Stomach (tissue), 8 donors: ENCODE measurements at regions not wholly inside any gene's neighbourhood (a gene's known extent, or its start where the extent isn't known, plus 50 kb on each side); places are given as distances from the start of the nearest gene placed in this dataset.
"Not testable (repeated sequence)": the region's sequence is repeated elsewhere in the genome, so short reads cannot be mapped to it uniquely, and the experiment has no call there.

ENCODE experiments used
- DNase-seq, 2 donors: peaks; one replicate each; pipeline versions ENCODE4 v3.0.0 to v3.0.0-alpha.2; 2013 to 2019
- H3K27ac ChIP-seq, 5 donors: fragments of 200-600 bp in 4 of 5; sonication (generic) in 4 of 5; one replicate each; pipeline ENCODE4 v1.5.1; 2013 to 2019; ENCODE audit warnings: mild to moderate bottlenecking in 1 of 5, moderate library complexity in 1 of 5
- H3K27me3 ChIP-seq, 3 donors: fragments of 200-600 bp; sonication (generic); one replicate each; pipeline ENCODE4 v1.5.1; 2017 to 2019; ENCODE audit warnings: mixed run types in 1 of 3
- H3K36me3 ChIP-seq, 4 donors: fragments of 200-600 bp; sonication (generic); 1 replicate in 3 of 4; 2 replicates in 1 of 4; pipeline ENCODE4 v1.5.1; 2016 to 2019
- H3K4me1 ChIP-seq, 4 donors: fragments of 200-600 bp; sonication (generic); one replicate each; pipeline ENCODE4 v1.5.1; 2016 to 2019
- H3K4me3 ChIP-seq, 4 donors: fragments of 200-600 bp; sonication (generic) in 3 of 4; one replicate each; pipeline ENCODE4 v1.5.1; 2016 to 2019; ENCODE audit warnings: mild to moderate bottlenecking in 1 of 4
- H3K9me3 ChIP-seq, 4 donors: fragments of 200-600 bp; sonication (generic); one replicate each; pipeline ENCODE4 v1.5.1; 2016 to 2019
- EP300 ChIP-seq: sonication (generic); formaldehyde crosslinking; IDR thresholded peaks from one replicate; pipeline ENCODE4 v1.6.1; 2017; ENCODE audit warnings: antibody characterized with exemption
- POLR2A ChIP-seq, 4 donors: fragments of 450-650 bp; IDR thresholded peaks; one replicate each; pipeline ENCODE4 v1.6.1; 2016; ENCODE audit warnings: antibody characterized with exemption in 4 of 4, control low read depth in 2 of 4, mild to moderate bottlenecking in 1 of 4, moderate library complexity in 1 of 4
- POLR2AphosphoS5 ChIP-seq, 3 donors: sonication (generic); formaldehyde crosslinking; IDR thresholded peaks; one replicate each; pipeline ENCODE4 v1.6.1; 2016; ENCODE audit warnings: antibody characterized with exemption in 3 of 3
- WGBS, 5 donors: extraction: QIAGEN DNeasy Blood & Tissue Kit in 3 of 5; methylation state at CpG; one replicate each; pipeline versions ENCODE4 v1.1.5 to v1.1.7; 2013 to 2018; 5-methylcytosine and 5-hydroxymethylcytosine counted together
- intact Hi-C: fragments of 100-400 bp; cut with DNase I; formaldehyde crosslinking; loops from one replicate; pipeline ENCODE4 v1.15.1; 2023; ENCODE audit warnings: low total_unique reads
- TF ChIP-seq, protein P1 (sequence below), 7 experiments: fragments of 450-650 bp in 4 of 7; fragments of 200-600 bp in 3 of 7; sonication (generic) in 3 of 7; IDR thresholded peaks; one replicate each; pipeline ENCODE4 v1.5.1; 2016 to 2019; ENCODE audit warnings: antibody characterized with exemption in 7 of 7, control low read depth in 2 of 7, mild to moderate bottlenecking in 1 of 7
- donor health status: healthy with polysubstance abuse.
- donor health status: Bipolar disorder and iron deficiency.
- donor health status: healthy.

DNA sequence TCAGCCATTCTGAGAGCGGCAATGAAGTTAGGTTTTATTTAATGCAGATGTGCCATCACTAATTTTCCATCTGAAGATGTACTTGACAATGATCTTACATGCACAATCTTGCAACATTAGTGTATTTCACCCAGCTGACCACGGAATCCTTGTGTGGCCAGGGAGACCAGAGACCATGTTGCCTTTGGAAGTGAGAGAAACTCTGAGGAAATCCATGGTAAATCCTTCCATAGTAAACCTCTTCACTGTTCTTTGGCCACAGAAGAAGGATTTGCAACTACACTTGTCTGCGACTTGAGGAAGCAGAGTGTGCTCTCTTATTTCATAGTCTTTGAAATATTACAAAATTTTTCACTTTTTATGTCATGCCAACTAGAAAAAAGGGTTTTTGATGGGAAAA lies 128.4 kb upstream of the IGSF10 start:
- DNase-seq, result no peak
- TF ChIP-seq, protein P1, sequence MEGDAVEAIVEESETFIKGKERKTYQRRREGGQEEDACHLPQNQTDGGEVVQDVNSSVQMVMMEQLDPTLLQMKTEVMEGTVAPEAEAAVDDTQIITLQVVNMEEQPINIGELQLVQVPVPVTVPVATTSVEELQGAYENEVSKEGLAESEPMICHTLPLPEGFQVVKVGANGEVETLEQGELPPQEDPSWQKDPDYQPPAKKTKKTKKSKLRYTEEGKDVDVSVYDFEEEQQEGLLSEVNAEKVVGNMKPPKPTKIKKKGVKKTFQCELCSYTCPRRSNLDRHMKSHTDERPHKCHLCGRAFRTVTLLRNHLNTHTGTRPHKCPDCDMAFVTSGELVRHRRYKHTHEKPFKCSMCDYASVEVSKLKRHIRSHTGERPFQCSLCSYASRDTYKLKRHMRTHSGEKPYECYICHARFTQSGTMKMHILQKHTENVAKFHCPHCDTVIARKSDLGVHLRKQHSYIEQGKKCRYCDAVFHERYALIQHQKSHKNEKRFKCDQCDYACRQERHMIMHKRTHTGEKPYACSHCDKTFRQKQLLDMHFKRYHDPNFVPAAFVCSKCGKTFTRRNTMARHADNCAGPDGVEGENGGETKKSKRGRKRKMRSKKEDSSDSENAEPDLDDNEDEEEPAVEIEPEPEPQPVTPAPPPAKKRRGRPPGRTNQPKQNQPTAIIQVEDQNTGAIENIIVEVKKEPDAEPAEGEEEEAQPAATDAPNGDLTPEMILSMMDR (IDR thresholded peaks at IDR 0.05), result no peak
- TF ChIP-seq EP300, result no peak
- TF ChIP-seq POLR2AphosphoS5 (IDR thresholded peaks at IDR 0.05), result no peak
- no peak for TF ChIP-seq POLR2A (IDR thresholded peaks at IDR 0.05)
- 77 to 88% (median 81%) methylated on average over 3 of the region's 3 CpGs for WGBS, 5 donors

DNA sequence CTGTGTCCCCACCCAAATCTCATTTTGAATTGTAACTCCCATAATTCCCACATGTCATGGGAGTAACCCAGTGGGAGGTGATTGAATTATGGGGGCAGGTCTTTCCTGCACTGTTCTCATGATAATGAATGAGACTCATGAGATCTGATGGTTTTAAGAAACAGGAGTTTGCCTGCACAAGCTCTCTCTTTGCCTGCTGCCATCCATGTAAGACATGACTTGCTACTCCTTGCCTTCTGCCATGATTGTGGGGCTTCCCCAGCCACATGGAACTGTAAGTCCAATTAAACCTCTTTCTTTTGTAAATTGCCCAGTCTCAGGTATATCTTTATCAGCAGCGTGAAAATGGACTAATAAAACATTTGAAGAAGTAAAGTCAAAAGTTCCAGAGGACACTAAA lies 126.8 kb upstream of the IGSF10 start:
- H3K36me3 ChIP-seq, H3K27ac ChIP-seq, intact Hi-C loops, H3K4me1 ChIP-seq, H3K27me3 ChIP-seq, DNase-seq, H3K4me3 ChIP-seq, H3K9me3 ChIP-seq: not testable (repeated sequence)
- WGBS, 5 donors, result 85 to 98% (median 94%) methylated on average over 1 of the region's 1 CpG

More for the DNA sequence above, 128.4 kb upstream of the IGSF10 start:
- Histone ChIP-seq H3K27me3 (no peaks in the 10 kb centered on the region), H3K4me3 (no peak overlapping the region), H3K9me3 (peaks cover 0 to 6% (median 0%) of the 10 kb centered on the region in 4 donors), H3K36me3 (no peaks in the 10 kb centered on the region), H3K27ac (no peak overlapping the region), H3K4me1 (no peaks in the 10 kb centered on the region)
- intact Hi-C loops, result no loop called here

DNA sequence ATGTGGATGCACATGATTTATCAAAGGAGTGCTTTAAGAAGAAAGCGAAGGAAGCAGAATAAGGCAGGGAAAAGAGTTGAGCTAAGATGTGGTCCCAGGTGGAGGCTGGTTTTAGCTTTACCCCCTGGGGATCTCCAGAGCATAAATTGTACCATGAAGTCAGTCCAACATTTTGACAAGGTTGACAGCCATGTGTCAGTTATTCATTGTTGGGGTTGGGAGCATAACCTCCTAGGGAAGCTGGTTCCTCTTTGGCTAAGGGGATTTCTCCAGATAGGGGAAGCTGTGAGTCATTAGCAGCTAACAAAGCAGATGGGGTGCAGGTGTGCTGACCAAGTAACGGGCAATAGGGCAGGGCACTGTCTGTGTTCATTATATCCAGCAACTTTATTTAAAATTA lies 123.7 kb upstream of the IGSF10 start:
- peak in 1 of 2 donors; percentile 15 for DNase-seq
- no peak for TF ChIP-seq POLR2AphosphoS5 (IDR thresholded peaks at IDR 0.05)
- TF ChIP-seq POLR2A (IDR thresholded peaks at IDR 0.05), result no peak
- TF ChIP-seq, protein P1 (IDR thresholded peaks at IDR 0.05), result no peak
- TF ChIP-seq EP300, result no peak
- Histone ChIP-seq H3K9me3 (peaks cover 0 to 6% (median 0%) of the 10 kb centered on the region in 4 donors), H3K27me3 (no peaks in the 10 kb centered on the region), H3K4me3 (no peak overlapping the region), H3K4me1 (no peaks in the 10 kb centered on the region), H3K36me3 (no peaks in the 10 kb centered on the region), H3K27ac (no peak overlapping the region)
- intact Hi-C loops, result no loop called here
- WGBS, 5 donors, result 62 to 75% (median 68%) methylated on average over 2 of the region's 2 CpGs

DNA sequence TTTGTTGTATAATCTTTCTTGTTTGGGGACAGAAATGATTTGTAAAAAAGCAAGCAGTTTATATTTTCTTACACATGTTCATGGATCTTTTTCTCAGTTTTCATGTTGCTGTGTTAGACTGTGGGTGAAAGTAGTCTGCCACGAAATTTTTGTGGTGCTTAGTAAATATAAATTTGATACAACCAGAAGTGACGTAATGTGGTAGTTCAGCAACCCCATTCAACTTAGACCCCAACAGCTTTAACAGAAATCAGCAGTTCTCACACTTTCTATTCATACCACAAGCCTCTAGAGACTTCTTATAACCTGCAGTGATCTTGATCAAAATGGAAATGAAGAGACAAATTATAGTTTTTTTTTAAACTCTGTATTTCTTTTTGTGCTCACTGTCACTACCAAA lies 120.2 kb upstream of the IGSF10 start:
- Histone ChIP-seq H3K9me3 (no peaks in the 10 kb centered on the region), H3K36me3 (no peaks in the 10 kb centered on the region), H3K4me3 (no peak overlapping the region), H3K27me3 (no peaks in the 10 kb centered on the region), H3K27ac (no peak overlapping the region), H3K4me1 (no peaks in the 10 kb centered on the region)
- TF ChIP-seq, protein P1 (IDR thresholded peaks at IDR 0.05), result no peak
- TF ChIP-seq EP300 (no peak), POLR2AphosphoS5 (IDR thresholded peaks at IDR 0.05) (no peak), POLR2A (IDR thresholded peaks at IDR 0.05) (no peak)
- WGBS, 5 donors, result 37 to 70% (median 52%) methylated on average over 2 of the region's 2 CpGs
- DNase-seq, result no peak
- intact Hi-C loops, result no loop called here

DNA sequence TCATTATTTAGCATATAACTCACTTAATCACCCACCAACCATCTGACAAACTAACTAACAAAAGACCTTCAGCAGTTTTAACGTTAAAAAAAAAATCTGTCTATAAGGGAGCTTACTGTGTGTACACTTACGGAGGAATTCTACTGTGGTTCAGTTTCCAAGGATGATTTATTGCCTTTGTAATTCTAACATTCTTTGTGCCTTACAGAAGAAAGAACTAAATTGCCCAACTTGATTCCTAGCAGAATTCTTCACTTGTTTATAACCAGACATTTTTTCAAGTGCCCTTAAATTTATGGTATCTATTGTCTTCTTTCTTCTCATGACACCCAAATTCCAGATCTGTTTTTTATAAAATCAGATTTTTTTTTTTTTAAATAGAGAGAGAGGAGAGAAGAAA lies 119.7 kb upstream of the IGSF10 start:
- Histone ChIP-seq H3K27ac (no peak overlapping the region), H3K4me1 (no peaks in the 10 kb centered on the region), H3K4me3 (no peak overlapping the region), H3K27me3 (no peaks in the 10 kb centered on the region), H3K9me3 (no peaks in the 10 kb centered on the region), H3K36me3 (no peaks in the 10 kb centered on the region)
- peak in 1 of 2 donors; percentile 55 for DNase-seq
- 19 to 49% (median 27%) methylated on average over 2 of the region's 2 CpGs for WGBS, 5 donors
- intact Hi-C loops, result no loop called here
- TF ChIP-seq EP300, result no peak
- TF ChIP-seq POLR2A (IDR thresholded peaks at IDR 0.05), result no peak
- TF ChIP-seq, protein P1 (IDR thresholded peaks at IDR 0.05), result no peak
- no peak for TF ChIP-seq POLR2AphosphoS5 (IDR thresholded peaks at IDR 0.05)
